Upper lobe of left lung (tissue), 4 donors: ENCODE measurements at regions not wholly inside any gene's neighbourhood (a gene's known extent, or its start where the extent isn't known, plus 50 kb on each side); places are given as distances from the start of the nearest gene placed in this dataset.
"Not testable (repeated sequence)": the region's sequence is repeated elsewhere in the genome, so short reads cannot be mapped to it uniquely, and the experiment has no call there.

Experiments
- POLR2A ChIP-seq, 4 donors: fragments of 450-650 bp; IDR thresholded peaks; one replicate each; pipeline ENCODE4 v1.5.1; 2016 to 2017; ENCODE audit warnings: antibody characterized with exemption in 4 of 4, mild to moderate bottlenecking in 2 of 4
- TF ChIP-seq, protein P1 (sequence below), 6 experiments: fragments of 450-650 bp in 4 of 6; fragments of 200-600 bp in 2 of 6; sonication (generic) in 2 of 6; IDR thresholded peaks; one replicate each; pipeline ENCODE4 v1.5.1; 2016 to 2019; ENCODE audit warnings: antibody characterized with exemption in 6 of 6

DNA sequence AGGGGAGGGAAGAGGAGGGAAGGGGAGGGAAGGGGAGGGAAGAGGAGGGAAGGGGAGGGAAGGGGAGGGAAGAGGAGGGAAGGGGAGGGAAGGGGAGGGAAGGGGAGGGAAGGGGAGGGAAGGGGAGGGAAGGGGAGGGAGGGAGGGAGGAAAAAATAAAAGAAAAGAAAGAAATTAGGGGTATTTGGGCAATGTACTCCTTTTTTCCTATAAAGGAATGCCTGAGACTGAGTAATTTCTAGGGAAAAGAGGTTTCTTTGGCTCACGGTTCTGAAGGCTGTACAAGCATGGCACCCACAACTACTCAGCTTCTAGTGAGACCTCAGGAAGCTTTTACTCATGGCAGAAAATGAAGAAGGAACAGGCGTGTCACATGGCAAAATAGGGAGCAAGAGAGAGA, 76.5 kb upstream of the TCF21 start:
- TF ChIP-seq, protein P1, sequence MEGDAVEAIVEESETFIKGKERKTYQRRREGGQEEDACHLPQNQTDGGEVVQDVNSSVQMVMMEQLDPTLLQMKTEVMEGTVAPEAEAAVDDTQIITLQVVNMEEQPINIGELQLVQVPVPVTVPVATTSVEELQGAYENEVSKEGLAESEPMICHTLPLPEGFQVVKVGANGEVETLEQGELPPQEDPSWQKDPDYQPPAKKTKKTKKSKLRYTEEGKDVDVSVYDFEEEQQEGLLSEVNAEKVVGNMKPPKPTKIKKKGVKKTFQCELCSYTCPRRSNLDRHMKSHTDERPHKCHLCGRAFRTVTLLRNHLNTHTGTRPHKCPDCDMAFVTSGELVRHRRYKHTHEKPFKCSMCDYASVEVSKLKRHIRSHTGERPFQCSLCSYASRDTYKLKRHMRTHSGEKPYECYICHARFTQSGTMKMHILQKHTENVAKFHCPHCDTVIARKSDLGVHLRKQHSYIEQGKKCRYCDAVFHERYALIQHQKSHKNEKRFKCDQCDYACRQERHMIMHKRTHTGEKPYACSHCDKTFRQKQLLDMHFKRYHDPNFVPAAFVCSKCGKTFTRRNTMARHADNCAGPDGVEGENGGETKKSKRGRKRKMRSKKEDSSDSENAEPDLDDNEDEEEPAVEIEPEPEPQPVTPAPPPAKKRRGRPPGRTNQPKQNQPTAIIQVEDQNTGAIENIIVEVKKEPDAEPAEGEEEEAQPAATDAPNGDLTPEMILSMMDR (IDR thresholded peaks at IDR 0.05) = not testable (repeated sequence)
- not testable (repeated sequence) for TF ChIP-seq POLR2A (IDR thresholded peaks at IDR 0.05)
